ENCODE measurements at regions not wholly inside any gene's neighbourhood (a gene's known extent, or its start where the extent isn't known, plus 50 kb on each side); places are given as distances from the start of the nearest gene placed in this dataset.

DNA sequence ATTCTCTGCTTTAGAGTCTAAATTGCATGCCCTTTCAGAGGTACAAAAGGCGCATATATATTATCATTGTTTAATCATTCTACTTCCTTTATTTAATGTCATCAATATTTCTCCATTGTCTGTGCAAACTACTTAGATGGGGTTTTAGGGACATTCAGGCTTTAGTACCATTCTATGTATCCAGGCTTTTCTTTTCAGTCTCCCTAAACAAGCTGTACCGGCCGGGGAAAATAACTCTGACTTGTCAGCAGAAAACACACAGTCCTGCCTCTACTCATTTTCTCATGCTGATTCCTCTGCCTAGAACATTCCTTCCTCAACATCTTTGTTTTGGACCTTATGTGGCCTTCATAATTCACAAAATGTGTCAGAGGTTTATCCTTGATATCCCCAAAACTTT lies 392.1 kb upstream of the DAB2 start:
- ChIA-PET CTCF (no interaction called here), POLR2A (no interaction called here)
- no peak for DNase-seq (ENCODE audit: low read depth, low spot score)
- H3K4me3 ChIP-seq (ENCODE audit: low read depth, low read length) = no peak overlapping the region
- TF ChIP-seq, protein P1, sequence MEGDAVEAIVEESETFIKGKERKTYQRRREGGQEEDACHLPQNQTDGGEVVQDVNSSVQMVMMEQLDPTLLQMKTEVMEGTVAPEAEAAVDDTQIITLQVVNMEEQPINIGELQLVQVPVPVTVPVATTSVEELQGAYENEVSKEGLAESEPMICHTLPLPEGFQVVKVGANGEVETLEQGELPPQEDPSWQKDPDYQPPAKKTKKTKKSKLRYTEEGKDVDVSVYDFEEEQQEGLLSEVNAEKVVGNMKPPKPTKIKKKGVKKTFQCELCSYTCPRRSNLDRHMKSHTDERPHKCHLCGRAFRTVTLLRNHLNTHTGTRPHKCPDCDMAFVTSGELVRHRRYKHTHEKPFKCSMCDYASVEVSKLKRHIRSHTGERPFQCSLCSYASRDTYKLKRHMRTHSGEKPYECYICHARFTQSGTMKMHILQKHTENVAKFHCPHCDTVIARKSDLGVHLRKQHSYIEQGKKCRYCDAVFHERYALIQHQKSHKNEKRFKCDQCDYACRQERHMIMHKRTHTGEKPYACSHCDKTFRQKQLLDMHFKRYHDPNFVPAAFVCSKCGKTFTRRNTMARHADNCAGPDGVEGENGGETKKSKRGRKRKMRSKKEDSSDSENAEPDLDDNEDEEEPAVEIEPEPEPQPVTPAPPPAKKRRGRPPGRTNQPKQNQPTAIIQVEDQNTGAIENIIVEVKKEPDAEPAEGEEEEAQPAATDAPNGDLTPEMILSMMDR (IDR thresholded peaks at IDR 0.05; ENCODE audit: low read depth, low read length) = no peak
- no peak overlapping the region for H3K27ac ChIP-seq (ENCODE audit: low read depth, low read length)
- no peaks in the 10 kb centered on the region for H3K27me3 ChIP-seq (ENCODE audit: control insufficient read depth, insufficient read depth, low read length)
- H3K9me3 ChIP-seq (ENCODE audit: control insufficient read depth, insufficient read depth, low read length) = no peaks in the 10 kb centered on the region

DNA sequence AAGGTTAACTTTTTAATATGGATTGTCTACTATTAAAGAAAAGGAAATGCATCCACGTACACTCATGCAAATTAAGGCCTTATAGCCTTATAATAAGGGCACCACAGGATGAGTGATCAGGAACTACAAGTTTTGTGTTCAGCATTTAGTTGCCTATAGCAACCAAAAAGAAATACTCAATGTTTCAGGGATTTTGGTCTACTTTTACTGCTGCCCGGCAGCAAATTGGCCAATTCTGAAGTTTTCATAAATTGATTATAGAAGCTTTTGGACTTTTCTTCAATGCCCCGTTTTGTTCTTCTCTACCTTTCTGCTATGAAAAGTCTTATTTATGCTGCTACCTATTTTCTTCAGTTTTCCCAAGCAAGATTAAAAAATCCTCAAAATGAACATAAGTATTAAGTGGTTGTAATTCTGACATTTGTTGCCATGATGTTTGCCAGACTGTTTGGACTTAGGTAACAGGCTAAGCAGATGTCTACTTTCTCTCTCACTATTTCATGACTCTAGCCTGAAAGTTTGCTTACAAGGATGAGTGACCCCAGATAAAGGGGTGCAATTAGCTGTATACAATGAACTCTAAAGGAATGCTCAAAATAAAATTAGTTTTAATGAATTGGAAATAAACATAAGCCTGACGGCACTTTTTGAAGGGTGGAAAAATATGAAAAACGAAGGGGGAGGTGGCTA lies 391.5 kb upstream of the DAB2 start:
- H3K27me3 ChIP-seq (ENCODE audit: control insufficient read depth, insufficient read depth, low read length) = no peaks in the 10 kb centered on the region
- H3K27ac ChIP-seq (ENCODE audit: low read depth, low read length) = no peak overlapping the region
- H3K9me3 ChIP-seq (ENCODE audit: control insufficient read depth, insufficient read depth, low read length) = no peaks in the 10 kb centered on the region
- ChIA-PET CTCF (no interaction called here), POLR2A (no interaction called here)
- DNase-seq (ENCODE audit: low read depth, low spot score) = no peak
- TF ChIP-seq, protein P1 (IDR thresholded peaks at IDR 0.05; ENCODE audit: low read depth, low read length) = no peak
- no peak overlapping the region for H3K4me3 ChIP-seq (ENCODE audit: low read depth, low read length)

DNA sequence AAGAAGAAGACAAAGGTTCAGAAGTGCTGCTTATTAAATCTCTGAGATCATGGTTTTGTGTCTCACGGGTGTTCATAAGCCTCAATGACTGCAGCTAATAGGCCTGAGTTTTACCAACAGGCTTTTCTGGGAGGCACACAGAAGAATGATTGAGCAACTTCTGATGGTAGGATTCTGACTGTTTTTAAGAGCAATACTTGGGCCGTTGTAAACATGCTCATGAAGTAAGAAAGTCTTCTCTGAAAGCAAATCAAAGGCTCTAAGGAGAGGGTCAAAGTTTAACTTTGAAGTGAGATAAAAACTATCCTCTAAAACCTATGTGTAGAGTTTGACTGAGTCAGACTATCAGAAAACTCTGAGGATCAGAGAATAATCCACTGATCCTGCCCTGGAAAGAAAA lies 390.9 kb upstream of the DAB2 start:
- H3K9me3 ChIP-seq (ENCODE audit: control insufficient read depth, insufficient read depth, low read length) = no peaks in the 10 kb centered on the region
- H3K4me3 ChIP-seq (ENCODE audit: low read depth, low read length) = no peak overlapping the region
- ChIA-PET CTCF (no interaction called here), POLR2A (no interaction called here)
- no peak for DNase-seq (ENCODE audit: low read depth, low spot score)
- TF ChIP-seq, protein P1 (IDR thresholded peaks at IDR 0.05; ENCODE audit: low read depth, low read length) = no peak
- H3K27me3 ChIP-seq (ENCODE audit: control insufficient read depth, insufficient read depth, low read length) = no peaks in the 10 kb centered on the region
- H3K27ac ChIP-seq (ENCODE audit: low read depth, low read length) = no peak overlapping the region

DNA sequence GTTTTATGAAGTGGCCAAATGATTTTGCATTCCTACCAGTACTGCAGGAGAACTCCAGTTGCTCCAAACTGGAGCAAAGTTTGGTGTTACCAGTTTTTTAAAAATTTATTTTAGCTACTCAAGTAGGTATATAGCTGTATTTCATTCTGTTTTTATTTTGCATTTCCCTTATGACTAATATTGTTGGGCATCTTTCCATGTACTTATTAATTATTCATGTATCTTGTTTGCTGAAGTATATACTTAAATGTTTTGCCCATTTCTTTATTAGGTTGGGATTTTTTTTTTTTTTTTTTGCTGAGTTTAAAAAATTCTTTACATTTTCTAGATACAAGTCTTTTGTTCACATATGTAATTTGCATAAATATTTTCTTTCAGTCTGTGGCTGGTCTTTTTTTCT lies 386.6 kb upstream of the DAB2 start:
- TF ChIP-seq, protein P1 (IDR thresholded peaks at IDR 0.05; ENCODE audit: low read depth, low read length) = no peak
- Histone ChIP-seq H3K27ac (ENCODE audit: low read depth, low read length) (no peak overlapping the region), H3K9me3 (ENCODE audit: control insufficient read depth, insufficient read depth, low read length) (no peaks in the 10 kb centered on the region), H3K27me3 (ENCODE audit: control insufficient read depth, insufficient read depth, low read length) (no peaks in the 10 kb centered on the region), H3K4me3 (ENCODE audit: low read depth, low read length) (no peak overlapping the region)
- DNase-seq (ENCODE audit: low read depth, low spot score) = no peak
- CTCF ChIA-PET = no interaction called here
- POLR2A ChIA-PET = no interaction called here

DNA sequence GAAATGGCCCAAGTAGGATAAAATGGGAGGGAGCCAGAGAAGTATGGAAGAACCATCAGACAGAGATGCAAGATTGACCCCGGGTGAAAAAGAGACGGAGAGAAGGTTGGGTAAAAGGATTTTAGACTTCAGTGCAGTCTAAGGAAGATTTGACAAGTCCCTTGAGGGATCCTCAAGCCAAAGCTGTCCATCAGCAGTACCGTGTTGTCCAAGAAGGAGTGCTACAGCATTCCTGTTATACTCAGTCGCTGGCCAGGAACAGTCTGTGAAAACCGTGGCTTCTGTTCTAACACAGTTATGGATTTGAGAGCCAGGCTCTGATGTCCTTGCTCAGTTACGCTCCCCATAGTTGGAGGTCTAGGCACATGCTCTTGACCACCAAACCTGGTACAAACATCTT lies 383.9 kb upstream of the DAB2 start:
- no peak overlapping the region for H3K27ac ChIP-seq (ENCODE audit: low read depth, low read length)
- no peak for DNase-seq (ENCODE audit: low read depth, low spot score)
- H3K27me3 ChIP-seq (ENCODE audit: control insufficient read depth, insufficient read depth, low read length) = no peaks in the 10 kb centered on the region
- H3K4me3 ChIP-seq (ENCODE audit: low read depth, low read length) = no peak overlapping the region
- ChIA-PET POLR2A (interaction anchor here (0.6 kb wide), 1 partner anchor 224 kb away, joined by 5 read pairs; no protein-coding TSS in a partner anchor), CTCF (no interaction called here)
- no peaks in the 10 kb centered on the region for H3K9me3 ChIP-seq (ENCODE audit: control insufficient read depth, insufficient read depth, low read length)
- TF ChIP-seq, protein P1 (IDR thresholded peaks at IDR 0.05; ENCODE audit: low read depth, low read length) = no peak

Measured in AG04450 (cell line).